Mesothelial cell of epicardium (in vitro differentiated cells): ENCODE measurements at regions not wholly inside any gene's neighbourhood (a gene's known extent, or its start where the extent isn't known, plus 50 kb on each side); places are given as distances from the start of the nearest gene placed in this dataset.

Experiments
- DNase-seq, 2 experiments: peaks; one replicate each; pipeline ENCODE4 v3.0.0; 2021; ENCODE audit warnings: low spot score in 2 of 2; ENCODE audit not compliant: unreplicated experiment in 2 of 2
- H3K27ac Mint-ChIP-seq: 2 replicates; pipeline ENCODE4 v1.8.0; 2021; ENCODE audit warnings: mixed read lengths
- H3K27me3 Mint-ChIP-seq: 2 replicates; pipeline ENCODE4 v1.8.0; 2021; ENCODE audit warnings: low read depth, mixed read lengths
- H3K36me3 Mint-ChIP-seq: 2 replicates; pipeline ENCODE4 v1.8.0; 2021; ENCODE audit warnings: mixed read lengths
- H3K4me1 Mint-ChIP-seq: 2 replicates; pipeline ENCODE4 v1.8.0; 2021; ENCODE audit warnings: mixed read lengths
- H3K4me3 Mint-ChIP-seq: 2 replicates; pipeline ENCODE4 v1.8.0; 2021; ENCODE audit warnings: mild to moderate bottlenecking, moderate library complexity, mixed read lengths
- H3K9me3 Mint-ChIP-seq: 2 replicates; pipeline ENCODE4 v1.8.0; 2021; ENCODE audit warnings: mixed read lengths
- TF ChIP-seq, protein P1 (sequence below): fragments of 200-600 bp; sonication (generic); IDR thresholded peaks from one replicate; pipeline ENCODE4 v1.5.0; 2021; ENCODE audit warnings: antibody characterized with exemption; ENCODE audit not compliant: unreplicated experiment

- Mint-ChIP-seq H3K27me3 (peaks cover 57% of the 10 kb centered on the region), H3K4me3 (no peak overlapping the region), H3K4me1 (peaks cover 3% of the 10 kb centered on the region), H3K9me3 (no peaks in the 10 kb centered on the region), H3K36me3 (no peaks in the 10 kb centered on the region), H3K27ac (no peak overlapping the region)
- no peak for DNase-seq
- TF ChIP-seq, protein P1, sequence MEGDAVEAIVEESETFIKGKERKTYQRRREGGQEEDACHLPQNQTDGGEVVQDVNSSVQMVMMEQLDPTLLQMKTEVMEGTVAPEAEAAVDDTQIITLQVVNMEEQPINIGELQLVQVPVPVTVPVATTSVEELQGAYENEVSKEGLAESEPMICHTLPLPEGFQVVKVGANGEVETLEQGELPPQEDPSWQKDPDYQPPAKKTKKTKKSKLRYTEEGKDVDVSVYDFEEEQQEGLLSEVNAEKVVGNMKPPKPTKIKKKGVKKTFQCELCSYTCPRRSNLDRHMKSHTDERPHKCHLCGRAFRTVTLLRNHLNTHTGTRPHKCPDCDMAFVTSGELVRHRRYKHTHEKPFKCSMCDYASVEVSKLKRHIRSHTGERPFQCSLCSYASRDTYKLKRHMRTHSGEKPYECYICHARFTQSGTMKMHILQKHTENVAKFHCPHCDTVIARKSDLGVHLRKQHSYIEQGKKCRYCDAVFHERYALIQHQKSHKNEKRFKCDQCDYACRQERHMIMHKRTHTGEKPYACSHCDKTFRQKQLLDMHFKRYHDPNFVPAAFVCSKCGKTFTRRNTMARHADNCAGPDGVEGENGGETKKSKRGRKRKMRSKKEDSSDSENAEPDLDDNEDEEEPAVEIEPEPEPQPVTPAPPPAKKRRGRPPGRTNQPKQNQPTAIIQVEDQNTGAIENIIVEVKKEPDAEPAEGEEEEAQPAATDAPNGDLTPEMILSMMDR, result no peak
These were observed 351.5 kb upstream of the SHH start for GRCh38 chr7:156163747-156164146.

DNA sequence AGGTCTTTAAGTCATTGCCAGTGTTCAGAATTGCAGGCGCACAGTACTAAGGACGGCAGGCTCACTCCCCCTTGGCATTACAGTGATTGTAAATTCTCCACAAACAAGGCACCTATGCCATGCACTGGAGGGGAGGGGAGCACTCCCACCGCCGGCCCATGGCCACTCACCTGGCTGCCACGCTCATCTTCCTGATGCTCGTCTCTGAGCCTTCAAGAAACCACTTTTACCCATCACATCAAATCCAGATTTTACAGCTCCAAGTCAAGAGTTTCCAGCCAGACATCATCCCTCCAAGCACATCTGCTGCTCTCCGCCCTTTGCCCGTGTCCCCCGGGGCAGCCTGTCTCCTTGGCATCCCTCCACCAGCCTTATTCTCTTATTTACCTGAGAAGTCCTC lies 350.2 kb upstream of the SHH start:
- Mint-ChIP-seq H3K27me3 (peaks cover 49% of the 10 kb centered on the region), H3K9me3 (no peaks in the 10 kb centered on the region), H3K4me1 (peaks cover 3% of the 10 kb centered on the region), H3K27ac (no peak overlapping the region), H3K36me3 (no peaks in the 10 kb centered on the region), H3K4me3 (no peak overlapping the region)
- peak in 1 of 2 experiments; percentile 21 for DNase-seq
- TF ChIP-seq, protein P1, result no peak

GRCh38 chr7:156160811-156161210 lies 348.5 kb upstream of the SHH start:
- Mint-ChIP-seq H3K4me1 (peaks cover 6% of the 10 kb centered on the region), H3K9me3 (no peaks in the 10 kb centered on the region), H3K36me3 (no peaks in the 10 kb centered on the region), H3K4me3 (no peak overlapping the region), H3K27ac (no peak overlapping the region), H3K27me3 (peaks cover 38% of the 10 kb centered on the region)
- peak in 1 of 2 experiments; percentile 34 for DNase-seq
- TF ChIP-seq, protein P1, result no peak

- peaks cover 22% of the 10 kb centered on the region for H3K27me3 Mint-ChIP-seq
- no peaks in the 10 kb centered on the region for H3K9me3 Mint-ChIP-seq
- no peaks in the 10 kb centered on the region for H3K36me3 Mint-ChIP-seq
- DNase-seq, result peak in 1 of 2 experiments; percentile 24
- no peak overlapping the region for H3K27ac Mint-ChIP-seq
- TF ChIP-seq, protein P1, result no peak
- no peak overlapping the region for H3K4me3 Mint-ChIP-seq
- peaks cover 6% of the 10 kb centered on the region for H3K4me1 Mint-ChIP-seq
These were observed 346.4 kb upstream of the SHH start for GRCh38 chr7:156158693-156159092.

DNA sequence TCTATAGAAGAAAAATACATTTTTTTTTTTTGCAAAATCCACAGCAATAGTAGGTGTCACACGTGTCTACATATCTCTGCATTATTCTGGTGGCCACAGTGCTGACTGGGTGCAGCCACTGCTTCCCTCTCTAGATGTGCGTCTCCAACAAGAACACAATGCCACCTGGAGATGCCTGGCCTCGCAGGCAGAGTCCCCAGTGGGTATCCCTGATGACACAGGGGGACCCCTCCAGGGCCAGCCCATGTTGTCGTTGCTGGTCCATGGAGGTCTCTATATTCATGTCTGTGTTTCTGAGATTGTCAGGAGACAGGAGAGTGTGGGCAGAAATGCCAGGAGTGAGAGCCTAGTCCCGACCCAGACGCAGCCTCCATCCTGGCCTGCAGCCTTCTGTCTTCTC lies 345.9 kb upstream of the SHH start:
- H3K4me1 Mint-ChIP-seq, result peaks cover 6% of the 10 kb centered on the region
- TF ChIP-seq, protein P1, result no peak
- no peaks in the 10 kb centered on the region for H3K36me3 Mint-ChIP-seq
- H3K27me3 Mint-ChIP-seq, result peaks cover 17% of the 10 kb centered on the region
- H3K27ac Mint-ChIP-seq, result no peak overlapping the region
- DNase-seq, result peak in 1 of 2 experiments; percentile 19
- H3K4me3 Mint-ChIP-seq, result no peak overlapping the region
- H3K9me3 Mint-ChIP-seq, result no peaks in the 10 kb centered on the region
